Adrenal gland (tissue), 5 donors: ENCODE measurements at regions not wholly inside any gene's neighbourhood (a gene's known extent, or its start where the extent isn't known, plus 50 kb on each side); places are given as distances from the start of the nearest gene placed in this dataset.

ENCODE experiments used
- CTCF ChIP-seq, 6 experiments: fragments of 450-650 bp in 4 of 6; fragments of 200-600 bp in 2 of 6; sonication (generic) in 1 of 6; IDR thresholded peaks; 1 replicate in 5 of 6; 2 replicates in 1 of 6; pipeline versions ENCODE4 v1.5.1 to v1.8.0; 2016 to 2021; ENCODE audit warnings: antibody characterized with exemption in 6 of 6, mild to moderate bottlenecking in 2 of 6, moderate library complexity in 1 of 6
- POLR2A ChIP-seq, 2 donors: fragments of 450-650 bp; IDR thresholded peaks; one replicate each; pipeline ENCODE4 v1.6.1; 2017; ENCODE audit warnings: antibody characterized with exemption in 2 of 2, mild to moderate bottlenecking in 2 of 2, moderate library complexity in 1 of 2
- donor health status: DM: no; HTN: no; CAD: no.

- TF ChIP-seq POLR2A (IDR thresholded peaks at IDR 0.05) = no peak
- TF ChIP-seq CTCF (IDR thresholded peaks at IDR 0.05) = no peak
Observed at GRCh38 chr11:95354304-95354703, 123.3 kb upstream of the SESN3 start.
